ENCODE measurements at regions not wholly inside any gene's neighbourhood (a gene's known extent, or its start where the extent isn't known, plus 50 kb on each side); places are given as distances from the start of the nearest gene placed in this dataset.

DNA sequence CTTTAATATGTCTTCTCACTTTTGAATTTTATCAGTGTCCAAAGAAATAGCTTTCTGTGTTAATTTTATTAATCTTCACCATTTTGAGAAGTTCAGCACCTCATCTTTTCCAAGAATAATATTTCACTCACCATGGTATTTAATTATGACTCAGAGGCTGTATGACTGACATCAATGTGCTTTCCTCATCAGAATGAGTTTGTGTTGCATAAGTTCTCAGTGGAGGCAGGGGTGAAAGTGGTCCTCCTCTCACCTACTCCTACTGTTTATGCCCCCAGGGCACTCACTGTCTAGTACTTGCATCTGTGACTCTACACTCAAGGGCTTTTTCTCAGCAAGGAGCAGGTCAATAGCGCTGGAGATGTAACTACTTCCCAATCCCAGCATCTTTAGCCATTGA is 905.3 kb upstream of the INTU start:
- no peak for TF ChIP-seq FOXJ3 (CRISPR knock-in tag; IDR thresholded peaks at IDR 0.05; ENCODE audit: borderline replicate concordance)
- TF ChIP-seq, protein P1, sequence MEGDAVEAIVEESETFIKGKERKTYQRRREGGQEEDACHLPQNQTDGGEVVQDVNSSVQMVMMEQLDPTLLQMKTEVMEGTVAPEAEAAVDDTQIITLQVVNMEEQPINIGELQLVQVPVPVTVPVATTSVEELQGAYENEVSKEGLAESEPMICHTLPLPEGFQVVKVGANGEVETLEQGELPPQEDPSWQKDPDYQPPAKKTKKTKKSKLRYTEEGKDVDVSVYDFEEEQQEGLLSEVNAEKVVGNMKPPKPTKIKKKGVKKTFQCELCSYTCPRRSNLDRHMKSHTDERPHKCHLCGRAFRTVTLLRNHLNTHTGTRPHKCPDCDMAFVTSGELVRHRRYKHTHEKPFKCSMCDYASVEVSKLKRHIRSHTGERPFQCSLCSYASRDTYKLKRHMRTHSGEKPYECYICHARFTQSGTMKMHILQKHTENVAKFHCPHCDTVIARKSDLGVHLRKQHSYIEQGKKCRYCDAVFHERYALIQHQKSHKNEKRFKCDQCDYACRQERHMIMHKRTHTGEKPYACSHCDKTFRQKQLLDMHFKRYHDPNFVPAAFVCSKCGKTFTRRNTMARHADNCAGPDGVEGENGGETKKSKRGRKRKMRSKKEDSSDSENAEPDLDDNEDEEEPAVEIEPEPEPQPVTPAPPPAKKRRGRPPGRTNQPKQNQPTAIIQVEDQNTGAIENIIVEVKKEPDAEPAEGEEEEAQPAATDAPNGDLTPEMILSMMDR (IDR thresholded peaks at IDR 0.05): no peak
- TF ChIP-seq, protein P2, sequence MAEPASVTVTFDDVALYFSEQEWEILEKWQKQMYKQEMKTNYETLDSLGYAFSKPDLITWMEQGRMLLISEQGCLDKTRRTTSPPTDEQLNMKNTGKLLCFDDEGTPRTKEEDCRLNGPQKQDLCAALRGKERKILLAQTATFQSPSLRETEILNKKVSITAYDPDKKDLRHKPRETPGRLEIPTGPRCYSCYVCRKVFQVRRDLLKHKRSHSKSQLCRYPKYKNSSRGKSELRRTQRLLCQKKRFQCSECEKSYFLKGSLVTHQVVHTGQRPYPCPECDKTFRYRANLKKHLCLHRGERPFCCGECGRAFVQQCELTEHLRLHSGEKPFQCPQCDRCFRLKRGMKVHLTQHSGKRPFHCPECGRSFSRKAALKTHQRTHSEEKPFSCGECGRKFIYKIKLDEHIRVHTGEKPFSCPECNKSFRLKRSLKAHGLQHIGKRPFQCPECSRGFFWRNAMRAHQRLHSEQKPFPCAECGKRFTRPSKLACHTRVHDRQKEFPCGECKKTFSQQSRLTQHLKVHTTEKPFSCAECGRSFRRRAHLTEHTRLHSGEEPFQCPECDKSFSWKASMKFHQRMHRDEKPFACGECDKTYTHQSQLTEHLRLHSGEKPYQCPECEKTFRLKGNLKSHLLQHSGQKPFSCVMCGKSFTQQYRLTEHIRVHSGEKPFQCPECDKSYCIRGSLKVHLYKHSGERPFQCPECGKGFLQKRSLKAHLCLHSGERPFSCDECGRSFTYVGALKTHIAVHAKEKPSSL (CRISPR knock-in tag; conservative IDR thresholded peaks at IDR 0.05): no peak
- TF ChIP-seq, protein P3, sequence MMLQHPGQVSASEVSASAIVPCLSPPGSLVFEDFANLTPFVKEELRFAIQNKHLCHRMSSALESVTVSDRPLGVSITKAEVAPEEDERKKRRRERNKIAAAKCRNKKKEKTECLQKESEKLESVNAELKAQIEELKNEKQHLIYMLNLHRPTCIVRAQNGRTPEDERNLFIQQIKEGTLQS (CRISPR knock-in tag; conservative IDR thresholded peaks at IDR 0.05): no peak
- TF ChIP-seq, protein P4, sequence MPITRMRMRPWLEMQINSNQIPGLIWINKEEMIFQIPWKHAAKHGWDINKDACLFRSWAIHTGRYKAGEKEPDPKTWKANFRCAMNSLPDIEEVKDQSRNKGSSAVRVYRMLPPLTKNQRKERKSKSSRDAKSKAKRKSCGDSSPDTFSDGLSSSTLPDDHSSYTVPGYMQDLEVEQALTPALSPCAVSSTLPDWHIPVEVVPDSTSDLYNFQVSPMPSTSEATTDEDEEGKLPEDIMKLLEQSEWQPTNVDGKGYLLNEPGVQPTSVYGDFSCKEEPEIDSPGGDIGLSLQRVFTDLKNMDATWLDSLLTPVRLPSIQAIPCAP (CRISPR knock-in tag; IDR thresholded peaks at IDR 0.05): no peak
- TF ChIP-seq, protein P5, sequence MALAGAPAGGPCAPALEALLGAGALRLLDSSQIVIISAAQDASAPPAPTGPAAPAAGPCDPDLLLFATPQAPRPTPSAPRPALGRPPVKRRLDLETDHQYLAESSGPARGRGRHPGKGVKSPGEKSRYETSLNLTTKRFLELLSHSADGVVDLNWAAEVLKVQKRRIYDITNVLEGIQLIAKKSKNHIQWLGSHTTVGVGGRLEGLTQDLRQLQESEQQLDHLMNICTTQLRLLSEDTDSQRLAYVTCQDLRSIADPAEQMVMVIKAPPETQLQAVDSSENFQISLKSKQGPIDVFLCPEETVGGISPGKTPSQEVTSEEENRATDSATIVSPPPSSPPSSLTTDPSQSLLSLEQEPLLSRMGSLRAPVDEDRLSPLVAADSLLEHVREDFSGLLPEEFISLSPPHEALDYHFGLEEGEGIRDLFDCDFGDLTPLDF (CRISPR knock-in tag; IDR thresholded peaks at IDR 0.05): no peak
